NB4 (cell line): ENCODE measurements at regions not wholly inside any gene's neighbourhood (a gene's known extent, or its start where the extent isn't known, plus 50 kb on each side); places are given as distances from the start of the nearest gene placed in this dataset.
"Not testable (repeated sequence)": the region's sequence is repeated elsewhere in the genome, so short reads cannot be mapped to it uniquely, and the experiment has no call there.

Source experiments
- DNase-seq: peaks from one replicate; pipeline ENCODE4 v3.0.0; 2010; ENCODE audit warnings: low read depth
- H3K4me3 ChIP-seq: one replicate; pipeline ENCODE4 v1.5.1; 2011; ENCODE audit warnings: mild to moderate bottlenecking, low read depth, low read length, moderate library complexity

- H3K4me3 ChIP-seq, DNase-seq: not testable (repeated sequence)
Observed at GRCh38 chr21:9572782-9573181, 948.6 kb upstream of the TPTE start.

- H3K4me3 ChIP-seq, DNase-seq: not testable (repeated sequence)
Observed at GRCh38 chr21:9573528-9573927, 947.9 kb upstream of the TPTE start.

- DNase-seq, H3K4me3 ChIP-seq: not testable (repeated sequence)
Observed at GRCh38 chr21:9579275-9579674, 942.1 kb upstream of the TPTE start.

- DNase-seq, H3K4me3 ChIP-seq: not testable (repeated sequence)
Observed at GRCh38 chr21:9587941-9588340, 933.4 kb upstream of the TPTE start.

GRCh38 chr21:9592591-9592990 is 928.8 kb upstream of the TPTE start:
- not testable (repeated sequence) for DNase-seq, H3K4me3 ChIP-seq

- not testable (repeated sequence) for H3K4me3 ChIP-seq, DNase-seq
Observed at GRCh38 chr21:9593646-9594045, 927.7 kb upstream of the TPTE start.

GRCh38 chr21:9614011-9614410 is 907.4 kb upstream of the TPTE start:
- H3K4me3 ChIP-seq, DNase-seq: not testable (repeated sequence)

- DNase-seq = not testable (repeated sequence)
Observed at GRCh38 chr21:9621121-9621793, 900.1 kb upstream of the TPTE start.

GRCh38 chr21:9628051-9628450 is 893.3 kb upstream of the TPTE start:
- DNase-seq, H3K4me3 ChIP-seq: not testable (repeated sequence)

More at GRCh38 chr21:9621121-9621793, 900.1 kb upstream of the TPTE start:
- not testable (repeated sequence) for H3K4me3 ChIP-seq

- H3K4me3 ChIP-seq, DNase-seq: not testable (repeated sequence)
Observed at GRCh38 chr21:9647409-9647808, 874.0 kb upstream of the TPTE start.

GRCh38 chr21:9648331-9648730 is 873.1 kb upstream of the TPTE start:
- H3K4me3 ChIP-seq, DNase-seq: not testable (repeated sequence)

- DNase-seq, H3K4me3 ChIP-seq: not testable (repeated sequence)
Observed at GRCh38 chr21:9648947-9649720, 872.2 kb upstream of the TPTE start.

- not testable (repeated sequence) for H3K4me3 ChIP-seq, DNase-seq
Observed at GRCh38 chr21:9652819-9653218, 868.6 kb upstream of the TPTE start.

GRCh38 chr21:9655221-9655620 is 866.2 kb upstream of the TPTE start:
- not testable (repeated sequence) for H3K4me3 ChIP-seq, DNase-seq

GRCh38 chr21:9656455-9656854 is 864.9 kb upstream of the TPTE start:
- DNase-seq, H3K4me3 ChIP-seq: not testable (repeated sequence)

GRCh38 chr21:9657779-9658178 is 863.6 kb upstream of the TPTE start:
- H3K4me3 ChIP-seq = not testable (repeated sequence)
- peak; percentile 60 for DNase-seq

- not testable (repeated sequence) for DNase-seq
Observed at GRCh38 chr21:9659877-9660276, 861.5 kb upstream of the TPTE start.

GRCh38 chr21:9663914-9664729 is 857.3 kb upstream of the TPTE start:
- DNase-seq, H3K4me3 ChIP-seq: not testable (repeated sequence)

More at GRCh38 chr21:9659877-9660276, 861.5 kb upstream of the TPTE start:
- not testable (repeated sequence) for H3K4me3 ChIP-seq

- not testable (repeated sequence) for H3K4me3 ChIP-seq, DNase-seq
Observed at GRCh38 chr21:9675811-9676210, 845.6 kb upstream of the TPTE start.
